ENCODE measurements at regions not wholly inside any gene's neighbourhood (a gene's known extent, or its start where the extent isn't known, plus 50 kb on each side); places are given as distances from the start of the nearest gene placed in this dataset.
"Not testable (repeated sequence)": the region's sequence is repeated elsewhere in the genome, so short reads cannot be mapped to it uniquely, and the experiment has no call there.

- in situ Hi-C loops (cut with MboI; ENCODE audit: low pct_unique_long_range_greater_than_20kb, low sequenced_read_pairs), result loop anchor here (25.0 kb wide), 1 partner anchor 391 kb away; the partner anchor contains the start of gene S1PR3
- peak; percentile 54 for DNase-seq
Measured at GRCh38 chr9:88596376-88596775, 61.4 kb downstream of the NXNL2 start.

GRCh38 chr9:88604836-88605511 lies 70.0 kb downstream of the NXNL2 start:
- no peak for DNase-seq
- in situ Hi-C loops (cut with MboI; ENCODE audit: low pct_unique_long_range_greater_than_20kb, low sequenced_read_pairs), result no loop called here

GRCh38 chr9:88605512-88606362 lies 70.8 kb downstream of the NXNL2 start:
- no peak for DNase-seq
- in situ Hi-C loops (cut with MboI; ENCODE audit: low pct_unique_long_range_greater_than_20kb, low sequenced_read_pairs), result no loop called here

- in situ Hi-C loops (cut with MboI; ENCODE audit: low pct_unique_long_range_greater_than_20kb, low sequenced_read_pairs), result no loop called here
- no peak for DNase-seq
Measured at GRCh38 chr9:88614359-88614758, 79.4 kb downstream of the NXNL2 start.

- in situ Hi-C loops (cut with MboI; ENCODE audit: low pct_unique_long_range_greater_than_20kb, low sequenced_read_pairs), result no loop called here
Measured at GRCh38 chr9:88623698-88624097, 88.7 kb downstream of the NXNL2 start.

GRCh38 chr9:88628114-88628513 lies 93.1 kb downstream of the NXNL2 start:
- DNase-seq, result no peak
- in situ Hi-C loops (cut with MboI; ENCODE audit: low pct_unique_long_range_greater_than_20kb, low sequenced_read_pairs), result no loop called here

More at GRCh38 chr9:88623698-88624097, 88.7 kb downstream of the NXNL2 start:
- no peak for DNase-seq

GRCh38 chr9:88628811-88629210 lies 93.8 kb downstream of the NXNL2 start:
- in situ Hi-C loops (cut with MboI; ENCODE audit: low pct_unique_long_range_greater_than_20kb, low sequenced_read_pairs), result no loop called here
- DNase-seq, result no peak

GRCh38 chr9:88630574-88630973 lies 95.6 kb downstream of the NXNL2 start:
- DNase-seq; in situ Hi-C loops (cut with MboI; ENCODE audit: low pct_unique_long_range_greater_than_20kb, low sequenced_read_pairs): not testable (repeated sequence)

GRCh38 chr9:88635151-88635550 lies 100.2 kb downstream of the NXNL2 start:
- no peak for DNase-seq
- in situ Hi-C loops (cut with MboI; ENCODE audit: low pct_unique_long_range_greater_than_20kb, low sequenced_read_pairs), result no loop called here

- in situ Hi-C loops (cut with MboI; ENCODE audit: low pct_unique_long_range_greater_than_20kb, low sequenced_read_pairs), result no loop called here
Measured at GRCh38 chr9:88641456-88642240, 106.7 kb downstream of the NXNL2 start.

GRCh38 chr9:88642336-88642735 lies 107.4 kb downstream of the NXNL2 start:
- DNase-seq, result no peak
- in situ Hi-C loops (cut with MboI; ENCODE audit: low pct_unique_long_range_greater_than_20kb, low sequenced_read_pairs), result no loop called here

More at GRCh38 chr9:88641456-88642240, 106.7 kb downstream of the NXNL2 start:
- DNase-seq, result no peak

GRCh38 chr9:88643931-88644330 lies 109.0 kb downstream of the NXNL2 start:
- no peak for DNase-seq
- in situ Hi-C loops (cut with MboI; ENCODE audit: low pct_unique_long_range_greater_than_20kb, low sequenced_read_pairs), result no loop called here

- DNase-seq, result no peak
- in situ Hi-C loops (cut with MboI; ENCODE audit: low pct_unique_long_range_greater_than_20kb, low sequenced_read_pairs), result no loop called here
Measured at GRCh38 chr9:88645172-88645878, 110.3 kb downstream of the NXNL2 start.

GRCh38 chr9:88645879-88646199 lies 110.9 kb downstream of the NXNL2 start:
- DNase-seq, result no peak
- in situ Hi-C loops (cut with MboI; ENCODE audit: low pct_unique_long_range_greater_than_20kb, low sequenced_read_pairs), result no loop called here

- DNase-seq, result no peak
- in situ Hi-C loops (cut with MboI; ENCODE audit: low pct_unique_long_range_greater_than_20kb, low sequenced_read_pairs), result no loop called here
Measured at GRCh38 chr9:88646539-88647300, 111.7 kb downstream of the NXNL2 start.

GRCh38 chr9:88651682-88652633 lies 117.0 kb downstream of the NXNL2 start:
- no peak for DNase-seq

GRCh38 chr9:88652876-88653275 lies 117.9 kb downstream of the NXNL2 start:
- in situ Hi-C loops (cut with MboI; ENCODE audit: low pct_unique_long_range_greater_than_20kb, low sequenced_read_pairs), result no loop called here
- DNase-seq, result no peak

More at GRCh38 chr9:88651682-88652633, 117.0 kb downstream of the NXNL2 start:
- in situ Hi-C loops (cut with MboI; ENCODE audit: low pct_unique_long_range_greater_than_20kb, low sequenced_read_pairs), result no loop called here

Measured in KBM-7 (cell line).